ENCODE measurements at regions not wholly inside any gene's neighbourhood (a gene's known extent, or its start where the extent isn't known, plus 50 kb on each side); places are given as distances from the start of the nearest gene placed in this dataset.

DNA sequence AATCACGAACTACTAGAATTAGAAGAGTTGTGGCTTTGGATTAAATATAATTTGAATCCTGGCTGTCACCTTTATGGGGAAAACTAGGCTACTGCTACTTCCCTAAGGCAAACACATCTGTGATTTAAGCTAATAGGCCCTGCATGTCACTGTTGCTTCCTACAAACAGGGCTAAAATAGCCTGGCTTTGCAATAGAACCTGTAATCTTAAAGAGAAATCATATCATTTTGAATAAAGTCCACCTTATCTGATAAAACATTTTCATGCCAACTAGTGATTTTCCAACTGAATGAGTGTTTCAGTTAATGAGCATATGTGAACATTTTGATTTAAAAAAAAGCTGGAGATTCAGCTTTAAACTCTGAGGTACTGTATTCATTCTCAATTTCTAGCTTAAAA is 208.0 kb downstream of the GPR37 start:
- Histone ChIP-seq H3K9me2 (replicated peaks; ENCODE audit: insufficient read depth, low read length) (no peaks in the 10 kb centered on the region), H3K9ac (ENCODE audit: low read length) (no peak overlapping the region), H3K4me3 (ENCODE audit: insufficient read depth, low read length, poor library complexity, severe bottlenecking) (no peak overlapping the region), H3K79me2 (ENCODE audit: insufficient read depth, low read length) (no peaks in the 10 kb centered on the region), H3K9me3 (ENCODE audit: insufficient read depth, low read length) (no peaks in the 10 kb centered on the region), H3K27me3 (ENCODE audit: low read length) (no peaks in the 10 kb centered on the region), H3K4me2 (ENCODE audit: low read depth, low read length, poor library complexity, severe bottlenecking) (no peak overlapping the region), H4K20me1 (ENCODE audit: low read depth, low read length) (no peaks in the 10 kb centered on the region), H3F3A (ENCODE audit: insufficient read depth) (no peaks in the 10 kb centered on the region), H3K27ac (ENCODE audit: low read depth, low read length) (no peak overlapping the region), H3K36me3 (ENCODE audit: low read length) (no peaks in the 10 kb centered on the region), H2AFZ (ENCODE audit: low read depth, low read length, severe bottlenecking) (no peak overlapping the region)
- TF ChIP-seq CTCF (IDR thresholded peaks at IDR 0.05; ENCODE audit: insufficient read depth, low read length, poor library complexity, severe bottlenecking), result no peak
- TF ChIP-seq EZH2phosphoT487 (conservative IDR thresholded peaks at IDR 0.05; ENCODE audit: low read length), result no peak

GRCh38 chr7:124557101-124557500 is 208.5 kb downstream of the GPR37 start:
- Histone ChIP-seq H3K4me3 (ENCODE audit: insufficient read depth, low read length, poor library complexity, severe bottlenecking) (no peak overlapping the region), H3K4me2 (ENCODE audit: low read depth, low read length, poor library complexity, severe bottlenecking) (no peak overlapping the region), H3F3A (ENCODE audit: insufficient read depth) (no peaks in the 10 kb centered on the region), H3K27ac (ENCODE audit: low read depth, low read length) (no peak overlapping the region), H3K9me2 (replicated peaks; ENCODE audit: insufficient read depth, low read length) (no peaks in the 10 kb centered on the region), H3K36me3 (ENCODE audit: low read length) (no peaks in the 10 kb centered on the region), H3K9ac (ENCODE audit: low read length) (no peak overlapping the region), H3K27me3 (ENCODE audit: low read length) (no peaks in the 10 kb centered on the region), H2AFZ (ENCODE audit: low read depth, low read length, severe bottlenecking) (no peak overlapping the region), H4K20me1 (ENCODE audit: low read depth, low read length) (no peaks in the 10 kb centered on the region), H3K79me2 (ENCODE audit: insufficient read depth, low read length) (no peaks in the 10 kb centered on the region), H3K9me3 (ENCODE audit: insufficient read depth, low read length) (no peaks in the 10 kb centered on the region)
- TF ChIP-seq EZH2phosphoT487 (conservative IDR thresholded peaks at IDR 0.05; ENCODE audit: low read length) (no peak), CTCF (IDR thresholded peaks at IDR 0.05; ENCODE audit: insufficient read depth, low read length, poor library complexity, severe bottlenecking) (no peak)

DNA sequence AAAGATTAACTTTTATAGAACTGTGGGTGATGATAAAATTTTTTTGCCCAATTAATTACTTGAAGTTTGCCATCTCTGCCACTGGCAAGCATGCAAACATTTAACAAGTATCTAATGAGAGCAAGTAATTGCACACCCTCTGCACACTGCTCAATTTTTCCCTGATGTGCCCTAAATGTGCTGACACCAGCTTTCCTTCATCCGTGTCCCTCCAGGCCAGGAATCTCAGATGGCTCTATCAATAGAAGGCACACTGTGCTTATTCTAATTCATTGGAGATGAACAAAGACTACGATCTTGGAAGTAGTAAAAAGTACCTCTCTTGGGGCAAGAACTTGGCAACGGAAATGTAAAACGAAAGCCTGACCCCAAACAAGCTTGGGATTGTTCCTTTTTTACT is 212.1 kb downstream of the GPR37 start:
- H2AFZ ChIP-seq (ENCODE audit: low read depth, low read length, severe bottlenecking), result no peak overlapping the region

More for the DNA sequence above, 212.1 kb downstream of the GPR37 start:
- no peak overlapping the region for H3K9ac ChIP-seq (ENCODE audit: low read length)
- H3K9me3 ChIP-seq (ENCODE audit: insufficient read depth, low read length), result no peaks in the 10 kb centered on the region
- H3K4me2 ChIP-seq (ENCODE audit: low read depth, low read length, poor library complexity, severe bottlenecking), result no peak overlapping the region
- H4K20me1 ChIP-seq (ENCODE audit: low read depth, low read length), result no peaks in the 10 kb centered on the region
- no peaks in the 10 kb centered on the region for H3K79me2 ChIP-seq (ENCODE audit: insufficient read depth, low read length)
- H3K27me3 ChIP-seq (ENCODE audit: low read length), result no peaks in the 10 kb centered on the region
- no peak overlapping the region for H3K27ac ChIP-seq (ENCODE audit: low read depth, low read length)
- no peak overlapping the region for H3K4me3 ChIP-seq (ENCODE audit: insufficient read depth, low read length, poor library complexity, severe bottlenecking)
- H3K9me2 ChIP-seq (replicated peaks; ENCODE audit: insufficient read depth, low read length), result 0 out of 2 replicates have a peak, but pooled peaks cover 4% of the 10 kb centered on the region
- TF ChIP-seq EZH2phosphoT487 (conservative IDR thresholded peaks at IDR 0.05; ENCODE audit: low read length) (no peak), CTCF (IDR thresholded peaks at IDR 0.05; ENCODE audit: insufficient read depth, low read length, poor library complexity, severe bottlenecking) (no peak)
- H3K36me3 ChIP-seq (ENCODE audit: low read length), result no peaks in the 10 kb centered on the region
- no peaks in the 10 kb centered on the region for H3F3A ChIP-seq (ENCODE audit: insufficient read depth)

Data from SU-DHL-6 (cell line).